ENCODE measurements at regions not wholly inside any gene's neighbourhood (a gene's known extent, or its start where the extent isn't known, plus 50 kb on each side); places are given as distances from the start of the nearest gene placed in this dataset.

DNA sequence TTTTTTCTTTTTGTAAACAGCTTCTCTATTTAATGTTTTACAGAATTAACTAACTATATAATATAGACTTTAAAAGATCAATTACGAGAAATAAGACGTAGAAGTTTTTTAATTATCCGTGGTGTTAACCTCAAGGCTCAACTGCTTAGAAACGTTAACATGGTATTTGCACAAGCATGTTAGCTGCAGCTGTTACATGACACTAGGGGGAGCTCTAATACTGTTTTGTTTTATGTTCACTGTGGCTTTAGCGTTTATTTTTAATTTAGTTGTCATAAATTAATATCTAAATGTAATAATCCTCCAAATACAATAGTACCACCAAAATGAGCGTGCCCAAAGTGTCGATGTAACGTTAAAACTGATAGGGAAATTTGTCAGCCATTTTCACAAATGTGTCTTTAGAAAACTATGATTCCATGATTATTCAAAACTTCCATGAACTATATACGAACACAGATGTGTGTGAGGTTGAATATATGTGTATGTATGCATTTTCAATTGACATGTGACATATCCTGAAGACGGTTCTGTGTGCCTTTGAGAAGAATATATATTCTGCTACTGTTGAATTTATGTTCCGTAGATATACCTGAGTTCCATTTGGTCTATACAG, 828.8 kb upstream of the MBL2 start:
- no peaks in the 10 kb centered on the region for H3K9me3 ChIP-seq (ENCODE audit: insufficient read depth, low read length)
- no peaks in the 10 kb centered on the region for H3K79me2 ChIP-seq (ENCODE audit: insufficient read depth, low read length)
- no peak overlapping the region for H3K27ac ChIP-seq (ENCODE audit: low read depth, low read length)
- H2AFZ ChIP-seq (ENCODE audit: low read depth, low read length, severe bottlenecking), result no peak overlapping the region
- H3K4me2 ChIP-seq (ENCODE audit: low read depth, low read length, poor library complexity, severe bottlenecking), result no peak overlapping the region
- 0 out of 2 replicates have a peak, but pooled peaks cover 2% of the 10 kb centered on the region for H4K20me1 ChIP-seq (ENCODE audit: low read depth, low read length)
- H3K4me3 ChIP-seq (ENCODE audit: insufficient read depth, low read length, poor library complexity, severe bottlenecking), result no peak overlapping the region
- TF ChIP-seq, protein P1, sequence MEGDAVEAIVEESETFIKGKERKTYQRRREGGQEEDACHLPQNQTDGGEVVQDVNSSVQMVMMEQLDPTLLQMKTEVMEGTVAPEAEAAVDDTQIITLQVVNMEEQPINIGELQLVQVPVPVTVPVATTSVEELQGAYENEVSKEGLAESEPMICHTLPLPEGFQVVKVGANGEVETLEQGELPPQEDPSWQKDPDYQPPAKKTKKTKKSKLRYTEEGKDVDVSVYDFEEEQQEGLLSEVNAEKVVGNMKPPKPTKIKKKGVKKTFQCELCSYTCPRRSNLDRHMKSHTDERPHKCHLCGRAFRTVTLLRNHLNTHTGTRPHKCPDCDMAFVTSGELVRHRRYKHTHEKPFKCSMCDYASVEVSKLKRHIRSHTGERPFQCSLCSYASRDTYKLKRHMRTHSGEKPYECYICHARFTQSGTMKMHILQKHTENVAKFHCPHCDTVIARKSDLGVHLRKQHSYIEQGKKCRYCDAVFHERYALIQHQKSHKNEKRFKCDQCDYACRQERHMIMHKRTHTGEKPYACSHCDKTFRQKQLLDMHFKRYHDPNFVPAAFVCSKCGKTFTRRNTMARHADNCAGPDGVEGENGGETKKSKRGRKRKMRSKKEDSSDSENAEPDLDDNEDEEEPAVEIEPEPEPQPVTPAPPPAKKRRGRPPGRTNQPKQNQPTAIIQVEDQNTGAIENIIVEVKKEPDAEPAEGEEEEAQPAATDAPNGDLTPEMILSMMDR (IDR thresholded peaks at IDR 0.05; ENCODE audit: insufficient read depth, low read length, poor library complexity, severe bottlenecking), result peak; percentile 86
- no peak for TF ChIP-seq EZH2phosphoT487 (conservative IDR thresholded peaks at IDR 0.05; ENCODE audit: low read length)
- no peaks in the 10 kb centered on the region for H3F3A ChIP-seq (ENCODE audit: insufficient read depth)
- no peaks in the 10 kb centered on the region for H3K36me3 ChIP-seq (ENCODE audit: low read length)
- no peak overlapping the region for H3K9ac ChIP-seq (ENCODE audit: low read length)
- no peaks in the 10 kb centered on the region for H3K27me3 ChIP-seq (ENCODE audit: low read length)
- no peaks in the 10 kb centered on the region for H3K9me2 ChIP-seq (replicated peaks; ENCODE audit: insufficient read depth, low read length)

DNA sequence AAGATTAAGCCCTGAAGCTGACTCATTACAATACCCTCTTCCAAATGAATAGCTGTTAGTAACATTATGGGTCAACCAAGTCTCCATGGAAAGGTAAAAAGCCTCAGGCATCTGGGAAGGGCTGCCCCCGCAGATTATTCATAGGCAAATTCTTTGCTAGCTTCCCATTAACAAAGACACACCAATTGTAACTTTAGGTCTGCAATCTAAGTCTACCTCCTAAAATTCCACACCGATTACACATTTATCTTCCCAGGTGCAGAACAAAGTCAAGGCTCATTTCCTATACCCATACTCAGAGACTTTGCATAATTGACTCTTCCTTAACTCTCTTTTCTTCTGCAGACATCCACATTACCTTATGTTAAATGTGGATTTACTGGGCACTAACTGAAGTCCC, 826.3 kb upstream of the MBL2 start:
- Histone ChIP-seq H4K20me1 (ENCODE audit: low read depth, low read length) (0 out of 2 replicates have a peak, but pooled peaks cover 2% of the 10 kb centered on the region), H3K27ac (ENCODE audit: low read depth, low read length) (no peak overlapping the region), H3K9ac (ENCODE audit: low read length) (no peak overlapping the region), H3K79me2 (ENCODE audit: insufficient read depth, low read length) (no peaks in the 10 kb centered on the region), H2AFZ (ENCODE audit: low read depth, low read length, severe bottlenecking) (no peak overlapping the region), H3K9me2 (replicated peaks; ENCODE audit: insufficient read depth, low read length) (no peaks in the 10 kb centered on the region), H3K4me2 (ENCODE audit: low read depth, low read length, poor library complexity, severe bottlenecking) (no peak overlapping the region), H3F3A (ENCODE audit: insufficient read depth) (no peaks in the 10 kb centered on the region), H3K4me3 (ENCODE audit: insufficient read depth, low read length, poor library complexity, severe bottlenecking) (no peak overlapping the region), H3K9me3 (ENCODE audit: insufficient read depth, low read length) (no peaks in the 10 kb centered on the region), H3K27me3 (ENCODE audit: low read length) (no peaks in the 10 kb centered on the region), H3K36me3 (ENCODE audit: low read length) (no peaks in the 10 kb centered on the region)
- TF ChIP-seq, protein P1 (IDR thresholded peaks at IDR 0.05; ENCODE audit: insufficient read depth, low read length, poor library complexity, severe bottlenecking), result no peak
- no peak for TF ChIP-seq EZH2phosphoT487 (conservative IDR thresholded peaks at IDR 0.05; ENCODE audit: low read length)

DNA sequence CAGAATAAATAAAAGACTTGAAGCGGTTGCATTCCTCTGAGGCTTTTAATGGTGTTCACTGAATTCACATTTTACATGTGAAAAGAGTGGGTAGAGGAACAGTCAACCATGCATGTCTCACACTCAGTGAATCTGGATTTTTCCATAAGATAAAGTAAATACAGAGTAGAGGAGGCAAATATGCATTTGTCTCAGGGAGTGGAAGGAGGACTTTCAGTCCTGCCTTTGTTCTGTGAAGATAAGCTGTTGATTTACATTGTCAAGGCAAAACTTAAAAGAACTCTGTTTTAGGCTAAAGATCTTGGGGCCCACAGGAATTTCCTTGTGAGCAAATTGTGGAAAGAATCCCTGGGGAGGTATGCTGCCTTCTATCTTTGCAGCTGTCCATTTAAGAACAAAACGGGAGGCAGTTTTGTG, 825.3 kb upstream of the MBL2 start:
- Histone ChIP-seq H3F3A (ENCODE audit: insufficient read depth) (no peaks in the 10 kb centered on the region), H4K20me1 (ENCODE audit: low read depth, low read length) (0 out of 2 replicates have a peak, but pooled peaks cover 2% of the 10 kb centered on the region), H3K9ac (ENCODE audit: low read length) (no peak overlapping the region), H3K9me3 (ENCODE audit: insufficient read depth, low read length) (no peaks in the 10 kb centered on the region), H3K79me2 (ENCODE audit: insufficient read depth, low read length) (no peaks in the 10 kb centered on the region), H3K27ac (ENCODE audit: low read depth, low read length) (no peak overlapping the region), H3K36me3 (ENCODE audit: low read length) (no peaks in the 10 kb centered on the region), H3K4me2 (ENCODE audit: low read depth, low read length, poor library complexity, severe bottlenecking) (no peak overlapping the region), H2AFZ (ENCODE audit: low read depth, low read length, severe bottlenecking) (no peak overlapping the region), H3K27me3 (ENCODE audit: low read length) (no peaks in the 10 kb centered on the region), H3K4me3 (ENCODE audit: insufficient read depth, low read length, poor library complexity, severe bottlenecking) (no peak overlapping the region), H3K9me2 (replicated peaks; ENCODE audit: insufficient read depth, low read length) (no peaks in the 10 kb centered on the region)
- no peak for TF ChIP-seq EZH2phosphoT487 (conservative IDR thresholded peaks at IDR 0.05; ENCODE audit: low read length)
- TF ChIP-seq, protein P1 (IDR thresholded peaks at IDR 0.05; ENCODE audit: insufficient read depth, low read length, poor library complexity, severe bottlenecking), result no peak

All from SU-DHL-6 (cell line).